Suprapubic skin (tissue), 4 donors: ENCODE measurements at regions not wholly inside any gene's neighbourhood (a gene's known extent, or its start where the extent isn't known, plus 50 kb on each side); places are given as distances from the start of the nearest gene placed in this dataset.

Source experiments
- DNase-seq, 2 donors: peaks; one replicate each; pipeline ENCODE4 v3.0.0-alpha.2; 2019; ENCODE audit warnings: low spot score in 2 of 2
- H3K27ac ChIP-seq: fragments of 200-600 bp; sonication (generic); one replicate; pipeline ENCODE4 v1.5.1; 2019
- H3K27me3 ChIP-seq: fragments of 200-600 bp; sonication (generic); one replicate; pipeline ENCODE4 v1.5.1; 2019
- H3K36me3 ChIP-seq: fragments of 200-600 bp; sonication (generic); one replicate; pipeline ENCODE4 v1.5.1; 2019
- H3K4me1 ChIP-seq: fragments of 200-600 bp; sonication (generic); one replicate; pipeline ENCODE4 v1.5.1; 2019
- H3K4me3 ChIP-seq: fragments of 200-600 bp; sonication (generic); one replicate; pipeline ENCODE4 v1.5.1; 2019; ENCODE audit warnings: mild to moderate bottlenecking
- H3K9me3 ChIP-seq: fragments of 200-600 bp; sonication (generic); one replicate; pipeline ENCODE4 v1.5.1; 2019
- EP300 ChIP-seq: sonication (generic); formaldehyde crosslinking; IDR thresholded peaks from one replicate; pipeline ENCODE4 v1.6.1; 2017; ENCODE audit warnings: antibody characterized with exemption
- POLR2A ChIP-seq, 2 donors: fragments of 450-650 bp; IDR thresholded peaks; one replicate each; pipeline ENCODE4 v1.6.1; 2017; ENCODE audit warnings: antibody characterized with exemption in 2 of 2, mild to moderate bottlenecking in 2 of 2, moderate library complexity in 2 of 2
- POLR2AphosphoS5 ChIP-seq, 3 donors: sonication (generic); formaldehyde crosslinking; IDR thresholded peaks; one replicate each; pipeline ENCODE4 v1.6.1; 2017; ENCODE audit warnings: antibody characterized with exemption in 3 of 3
- WGBS: methylation state at CpG from one replicate; pipeline ENCODE4 v1.1.5; 2018; 5-methylcytosine and 5-hydroxymethylcytosine counted together
- TF ChIP-seq, protein P1 (sequence below), 2 donors: fragments of 200-600 bp in 1 of 2; fragments of 450-650 bp in 1 of 2; sonication (generic) in 1 of 2; IDR thresholded peaks; one replicate each; pipeline ENCODE4 v1.5.1; 2016 to 2019; ENCODE audit warnings: antibody characterized with exemption in 2 of 2, mild to moderate bottlenecking in 1 of 2, moderate library complexity in 1 of 2

DNA sequence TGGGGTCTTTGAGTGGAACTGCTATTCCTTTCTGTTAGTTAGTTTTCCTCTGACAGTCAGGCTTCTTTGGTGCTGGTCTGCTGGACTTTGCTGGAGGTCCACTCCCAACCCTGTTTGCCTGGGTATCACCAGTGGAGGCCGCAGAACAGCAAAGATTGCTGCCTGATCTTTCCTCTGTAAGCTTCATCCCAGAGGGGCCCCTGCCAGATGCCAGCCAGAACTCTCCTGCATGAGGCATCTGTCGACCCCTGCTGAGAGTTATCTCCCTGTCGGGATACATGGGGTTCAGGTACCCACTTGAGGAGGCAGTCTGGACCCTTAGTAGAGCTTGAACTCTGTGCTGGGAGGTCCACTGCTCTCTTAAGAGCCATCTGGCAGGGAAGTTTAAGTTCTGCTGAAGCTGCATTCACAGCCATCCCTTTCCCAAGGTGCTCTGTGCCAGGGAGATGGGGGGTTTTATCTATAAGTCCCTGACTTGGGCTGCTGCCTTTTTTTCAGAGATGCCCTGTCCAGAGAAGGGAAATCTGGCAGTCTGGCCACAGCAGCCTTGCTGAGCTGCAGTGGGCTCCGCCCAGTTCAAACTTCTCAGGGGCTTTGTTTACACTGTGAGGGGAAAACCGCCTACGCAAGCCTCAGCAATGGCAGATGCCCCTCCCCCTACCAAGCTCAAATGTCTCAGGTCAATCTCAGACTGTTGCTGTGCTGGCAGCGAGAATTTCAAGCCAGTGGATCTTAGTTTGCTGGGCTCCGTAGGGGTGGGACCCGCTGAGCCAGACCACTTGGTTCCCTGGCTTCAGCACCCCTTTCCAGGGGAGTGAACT, 89.7 kb upstream of the CDK6 start:
- no peaks in the 10 kb centered on the region for H3K36me3 ChIP-seq
- 69% methylated on average over 7 of the region's 9 CpGs for WGBS
- no peaks in the 10 kb centered on the region for H3K4me1 ChIP-seq
- no peaks in the 10 kb centered on the region for H3K27me3 ChIP-seq
- no peak overlapping the region for H3K27ac ChIP-seq
- H3K4me3 ChIP-seq: no peak overlapping the region
- DNase-seq: no peak
- TF ChIP-seq POLR2AphosphoS5 (IDR thresholded peaks at IDR 0.05) (no peak), EP300 (no peak), POLR2A (IDR thresholded peaks at IDR 0.05) (no peak)
- TF ChIP-seq, protein P1, sequence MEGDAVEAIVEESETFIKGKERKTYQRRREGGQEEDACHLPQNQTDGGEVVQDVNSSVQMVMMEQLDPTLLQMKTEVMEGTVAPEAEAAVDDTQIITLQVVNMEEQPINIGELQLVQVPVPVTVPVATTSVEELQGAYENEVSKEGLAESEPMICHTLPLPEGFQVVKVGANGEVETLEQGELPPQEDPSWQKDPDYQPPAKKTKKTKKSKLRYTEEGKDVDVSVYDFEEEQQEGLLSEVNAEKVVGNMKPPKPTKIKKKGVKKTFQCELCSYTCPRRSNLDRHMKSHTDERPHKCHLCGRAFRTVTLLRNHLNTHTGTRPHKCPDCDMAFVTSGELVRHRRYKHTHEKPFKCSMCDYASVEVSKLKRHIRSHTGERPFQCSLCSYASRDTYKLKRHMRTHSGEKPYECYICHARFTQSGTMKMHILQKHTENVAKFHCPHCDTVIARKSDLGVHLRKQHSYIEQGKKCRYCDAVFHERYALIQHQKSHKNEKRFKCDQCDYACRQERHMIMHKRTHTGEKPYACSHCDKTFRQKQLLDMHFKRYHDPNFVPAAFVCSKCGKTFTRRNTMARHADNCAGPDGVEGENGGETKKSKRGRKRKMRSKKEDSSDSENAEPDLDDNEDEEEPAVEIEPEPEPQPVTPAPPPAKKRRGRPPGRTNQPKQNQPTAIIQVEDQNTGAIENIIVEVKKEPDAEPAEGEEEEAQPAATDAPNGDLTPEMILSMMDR (IDR thresholded peaks at IDR 0.05): no peak
- no peaks in the 10 kb centered on the region for H3K9me3 ChIP-seq

DNA sequence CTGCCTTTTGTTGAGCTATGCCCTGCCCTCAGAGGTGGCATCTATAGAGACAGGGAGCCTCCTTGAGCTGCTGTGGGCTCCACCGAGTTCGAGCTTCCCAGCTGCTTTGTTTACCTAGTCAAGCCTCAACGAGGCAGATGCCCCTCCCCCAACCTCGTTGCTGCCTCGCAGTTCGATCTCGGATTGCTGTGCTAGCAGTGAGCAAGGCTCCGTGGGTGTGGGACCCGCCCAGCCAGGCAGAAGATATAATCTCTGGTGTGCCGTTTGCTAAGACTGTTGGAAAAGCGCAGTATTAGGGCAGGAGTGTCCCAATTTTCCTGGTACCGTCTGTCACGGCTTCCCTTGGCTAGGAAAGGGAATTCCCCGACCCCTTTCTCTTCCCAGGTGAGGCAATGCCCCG, 88.4 kb upstream of the CDK6 start:
- H3K27me3 ChIP-seq: no peaks in the 10 kb centered on the region
- 59% methylated on average over 15 of the region's 15 CpGs for WGBS
- no peaks in the 10 kb centered on the region for H3K4me1 ChIP-seq
- no peak for DNase-seq
- H3K27ac ChIP-seq: no peak overlapping the region
- no peak overlapping the region for H3K4me3 ChIP-seq
- no peak for TF ChIP-seq POLR2AphosphoS5 (IDR thresholded peaks at IDR 0.05)
- TF ChIP-seq POLR2A (IDR thresholded peaks at IDR 0.05): no peak
- no peak for TF ChIP-seq EP300
- TF ChIP-seq, protein P1 (IDR thresholded peaks at IDR 0.05): no peak
- no peaks in the 10 kb centered on the region for H3K9me3 ChIP-seq
- no peaks in the 10 kb centered on the region for H3K36me3 ChIP-seq

DNA sequence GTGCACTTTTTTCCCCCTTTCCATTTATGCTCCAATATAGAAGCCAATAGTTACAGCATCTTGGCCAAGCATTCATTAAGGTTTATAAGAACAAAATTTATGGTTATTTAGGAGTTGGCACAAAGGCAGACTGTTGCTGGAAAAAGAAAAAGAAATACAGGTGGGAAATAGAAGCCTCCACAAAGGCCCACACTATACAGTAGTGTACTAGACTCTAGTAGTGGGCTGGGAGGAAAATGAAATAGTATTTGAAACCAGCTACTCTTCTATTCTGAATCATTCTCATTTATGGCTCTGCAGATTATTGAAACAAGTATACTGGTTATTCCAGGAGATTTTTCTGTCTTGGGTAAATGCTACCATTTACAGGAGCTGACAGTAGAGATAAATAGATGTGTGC, 80.9 kb upstream of the CDK6 start:
- Histone ChIP-seq H3K4me3 (no peak overlapping the region), H3K4me1 (peaks cover 9% of the 10 kb centered on the region), H3K27ac (no peak overlapping the region), H3K36me3 (no peaks in the 10 kb centered on the region), H3K9me3 (no peaks in the 10 kb centered on the region), H3K27me3 (no peaks in the 10 kb centered on the region)
- no peak for DNase-seq
- TF ChIP-seq EP300 (no peak), POLR2AphosphoS5 (IDR thresholded peaks at IDR 0.05) (no peak), POLR2A (IDR thresholded peaks at IDR 0.05) (no peak)
- TF ChIP-seq, protein P1 (IDR thresholded peaks at IDR 0.05): no peak

DNA sequence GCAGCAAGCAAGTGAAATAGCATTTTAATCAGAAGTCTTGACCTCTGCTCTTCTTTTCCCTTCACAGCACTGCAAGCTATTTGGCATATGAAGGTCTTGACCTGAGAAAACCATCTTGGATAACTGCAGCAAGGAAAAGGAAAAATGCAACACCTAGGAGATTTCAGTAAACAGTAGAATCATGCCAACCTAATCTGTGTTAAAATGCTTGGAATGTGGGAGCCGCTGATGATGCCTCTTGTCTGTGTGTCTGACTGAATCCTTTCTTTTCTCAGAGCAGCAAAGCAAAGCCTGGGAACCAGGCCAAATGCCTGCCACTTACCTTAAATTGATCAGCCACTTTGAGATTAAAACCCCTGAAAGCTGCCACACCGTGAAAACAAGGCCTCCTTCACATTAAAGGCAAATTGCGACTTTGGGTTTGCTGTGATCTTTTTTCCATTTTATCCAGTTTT, 80.4 kb upstream of the CDK6 start:
- TF ChIP-seq POLR2A (IDR thresholded peaks at IDR 0.05) (no peak), EP300 (no peak), POLR2AphosphoS5 (IDR thresholded peaks at IDR 0.05) (no peak)
- TF ChIP-seq, protein P1 (IDR thresholded peaks at IDR 0.05): no peak
- Histone ChIP-seq H3K27me3 (no peaks in the 10 kb centered on the region), H3K36me3 (no peaks in the 10 kb centered on the region), H3K9me3 (no peaks in the 10 kb centered on the region), H3K4me1 (peaks cover 9% of the 10 kb centered on the region), H3K4me3 (no peak overlapping the region), H3K27ac (no peak overlapping the region)
- 33% methylated on average over 3 of the region's 3 CpGs for WGBS
- DNase-seq: no peak

DNA sequence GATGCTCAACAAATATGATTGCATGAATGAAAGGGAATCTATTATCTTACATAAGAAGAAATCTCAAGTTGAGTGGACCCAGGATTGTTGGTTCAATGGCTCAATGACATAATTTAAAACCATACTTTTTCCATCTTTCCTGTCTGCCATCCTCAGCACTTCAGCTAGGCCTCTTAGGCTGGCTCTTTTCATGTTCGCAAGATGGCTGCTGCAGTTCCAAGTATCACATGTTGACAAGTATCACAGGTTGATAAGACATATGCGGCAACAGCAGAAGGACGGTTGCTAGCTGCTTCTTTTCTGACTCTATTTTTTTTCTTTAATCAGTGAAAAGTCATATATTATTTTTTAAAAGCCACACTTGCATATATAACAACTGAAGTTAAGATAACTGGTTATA, 79.0 kb upstream of the CDK6 start:
- 97% methylated on average over 3 of the region's 3 CpGs for WGBS

More for the DNA sequence above, 79.0 kb upstream of the CDK6 start:
- TF ChIP-seq POLR2A (IDR thresholded peaks at IDR 0.05): no peak
- DNase-seq: no peak
- Histone ChIP-seq H3K27me3 (no peaks in the 10 kb centered on the region), H3K36me3 (no peaks in the 10 kb centered on the region), H3K4me3 (no peak overlapping the region), H3K9me3 (no peaks in the 10 kb centered on the region), H3K4me1 (peaks cover 9% of the 10 kb centered on the region), H3K27ac (no peak overlapping the region)
